GM23338 (cell line): ENCODE measurements at regions not wholly inside any gene's neighbourhood (a gene's known extent, or its start where the extent isn't known, plus 50 kb on each side); places are given as distances from the start of the nearest gene placed in this dataset.

Experiments used
- ATAC-seq: fragments of 200-7000 bp; cut with Tn5 transposase; 3 replicates; pipeline ENCODE4 v1.9.1; 2020
- DNase-seq: peaks from one replicate; pipeline ENCODE4 v3.0.0-alpha.2; 2015; ENCODE audit warnings: low spot score
- H2AFZ ChIP-seq: fragments of 200-600 bp; sonication (generic); 2 replicates; pipeline ENCODE4 v1.8.0; 2016; ENCODE audit warnings: antibody characterized with exemption, mild to moderate bottlenecking, moderate library complexity
- H3F3A ChIP-seq: fragments of 200-600 bp; sonication (generic); replicated peaks from 2 replicates; pipeline ENCODE4 v1.8.0; 2017; ENCODE audit warnings: antibody characterized with exemption, mixed run types, low read depth
- H3K27ac ChIP-seq: fragments of 200-600 bp; sonication (generic); 2 replicates; pipeline ENCODE4 v1.6.1; 2016; ENCODE audit warnings: low read depth
- H3K27me3 ChIP-seq: fragments of 200-600 bp; sonication (generic); 2 replicates; pipeline ENCODE4 v1.8.0; 2016; ENCODE audit warnings: mild to moderate bottlenecking, mixed run types, moderate library complexity; ENCODE audit not compliant: insufficient read depth
- H3K36me3 ChIP-seq: fragments of 200-600 bp; sonication (generic); 2 replicates; pipeline ENCODE4 v1.8.0; 2016; ENCODE audit warnings: mild to moderate bottlenecking; ENCODE audit not compliant: insufficient read depth
- H3K4me1 ChIP-seq: fragments of 200-600 bp; sonication (generic); 2 replicates; pipeline ENCODE4 v1.8.0; 2016; ENCODE audit warnings: mild to moderate bottlenecking, moderate library complexity; ENCODE audit not compliant: insufficient read depth
- H3K4me2 ChIP-seq: fragments of 200-600 bp; sonication (generic); 2 replicates; pipeline ENCODE4 v1.7.1; 2017; ENCODE audit warnings: mixed run types
- H3K4me3 ChIP-seq: fragments of 200-600 bp; sonication (generic); 2 replicates; pipeline ENCODE4 v1.6.1; 2016; ENCODE audit warnings: mixed run types
- H3K79me2 ChIP-seq: fragments of 200-600 bp; sonication (generic); replicated peaks from 2 replicates; pipeline ENCODE4 v1.8.0; 2017; ENCODE audit warnings: mild to moderate bottlenecking; ENCODE audit not compliant: insufficient read depth
- H3K9me2 ChIP-seq: fragments of 200-600 bp; sonication (generic); 2 replicates; pipeline ENCODE4 v1.8.0; 2017; ENCODE audit not compliant: insufficient read depth
- H4K20me1 ChIP-seq: fragments of 200-600 bp; sonication (generic); replicated peaks from 2 replicates; pipeline ENCODE4 v1.8.0; 2017; ENCODE audit warnings: mild to moderate bottlenecking; ENCODE audit not compliant: insufficient read depth
- H3K27ac Mint-ChIP-seq: 2 replicates; pipeline ENCODE4 v1.8.0; 2020; ENCODE audit warnings: inconsistent platforms, mild to moderate bottlenecking, moderate library complexity, mixed read lengths
- H3K27me3 Mint-ChIP-seq: 3 replicates; pipeline ENCODE4 v1.8.0; 2022; ENCODE audit warnings: low read depth, mild to moderate bottlenecking, moderate library complexity, mixed read lengths, inconsistent platforms; ENCODE audit not compliant: insufficient read depth, poor library complexity
- H3K36me3 Mint-ChIP-seq: 3 replicates; pipeline ENCODE4 v1.8.0; 2021; ENCODE audit warnings: low read depth, mild to moderate bottlenecking, inconsistent platforms, moderate library complexity, mixed read lengths
- H3K4me1 Mint-ChIP-seq: 3 replicates; pipeline ENCODE4 v1.8.0; 2020; ENCODE audit warnings: mild to moderate bottlenecking, inconsistent platforms, mixed read lengths
- H3K4me3 Mint-ChIP-seq: 3 replicates; pipeline ENCODE4 v1.8.0; 2021; ENCODE audit warnings: moderate library complexity, mild to moderate bottlenecking, inconsistent platforms, mixed read lengths
- H3K9me3 Mint-ChIP-seq: 3 replicates; pipeline ENCODE4 v1.8.0; 2020; ENCODE audit warnings: moderate library complexity, mild to moderate bottlenecking, inconsistent platforms, mixed read lengths
- CREB1 ChIP-seq: fragments of 250-450 bp; sonication (Bioruptor Pico); IDR thresholded peaks from 2 replicates; pipeline ENCODE4 v1.5.0; 2020; ENCODE audit warnings: low read depth, mild to moderate bottlenecking, moderate library complexity
- CTCF ChIP-seq, 2 experiments: fragments of 200-600 bp in 1 of 2; sonication (generic) in 1 of 2; conservative IDR thresholded peaks; 2 replicates each; pipeline versions ENCODE4 v1.5.1 to v1.6.1; 2016 to 2017; ENCODE audit warnings: antibody characterized with exemption in 2 of 2, low read depth in 2 of 2, mild to moderate bottlenecking in 2 of 2, moderate library complexity in 1 of 2
- EZH2 ChIP-seq: fragments of 200-600 bp; sonication (generic); IDR thresholded peaks from one replicate; pipeline ENCODE4 v1.8.0; 2017; ENCODE audit warnings: antibody characterized with exemption, mild to moderate bottlenecking, low read depth; ENCODE audit not compliant: unreplicated experiment
- EZH2phosphoT487 ChIP-seq: fragments of 200-600 bp; sonication (generic); IDR thresholded peaks from one replicate; pipeline ENCODE4 v1.8.1; 2018; ENCODE audit warnings: antibody characterized with exemption; ENCODE audit not compliant: unreplicated experiment
- JUNB ChIP-seq: IDR thresholded peaks from one replicate; pipeline ENCODE4 v1.6.1; 2016; ENCODE audit warnings: antibody characterized with exemption; ENCODE audit not compliant: unreplicated experiment
- POLR2AphosphoS5 ChIP-seq: IDR thresholded peaks from 2 replicates; pipeline ENCODE4 v1.6.1; 2016; ENCODE audit warnings: antibody characterized with exemption, low read depth
- STAT1 ChIP-seq: IDR thresholded peaks from one replicate; pipeline ENCODE4 v1.6.1; 2016; ENCODE audit warnings: antibody characterized with exemption; ENCODE audit not compliant: unreplicated experiment
- ZNF331 ChIP-seq: fragments of 250-450 bp; sonication (Bioruptor Pico); IDR thresholded peaks from 2 replicates; pipeline ENCODE4 v1.5.0; 2020; ENCODE audit warnings: low read depth, mild to moderate bottlenecking, moderate library complexity
- TF ChIP-seq, protein P1 (sequence below): IDR thresholded peaks from 2 replicates; pipeline ENCODE4 v1.6.1; 2016; ENCODE audit warnings: antibody characterized with exemption
- TF ChIP-seq, protein P2 (sequence below): fragments of 250-450 bp; sonication (Bioruptor Pico); IDR thresholded peaks from 2 replicates; pipeline ENCODE4 v1.5.0; 2020; ENCODE audit warnings: mild to moderate bottlenecking, moderate library complexity

DNA sequence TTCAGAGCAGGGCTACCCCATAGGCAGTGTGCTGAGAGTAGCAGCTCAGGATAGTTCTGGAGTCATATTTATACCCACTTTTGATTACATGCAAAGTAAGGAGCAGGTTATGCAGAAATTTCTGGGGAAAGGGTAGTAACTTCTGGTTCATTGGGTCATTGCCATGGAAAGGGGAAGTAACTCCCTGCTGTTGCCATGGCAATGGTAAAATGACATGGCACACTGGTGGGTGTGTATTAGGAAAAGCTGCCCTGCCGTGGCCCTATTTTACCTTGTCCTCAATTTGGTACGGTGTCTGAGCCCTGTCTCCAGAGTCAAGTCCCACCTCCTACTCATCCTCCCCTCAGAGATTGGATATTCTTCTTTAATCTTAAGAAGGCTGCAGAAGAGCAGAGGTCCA lies 526.7 kb upstream of the TYRP1 start (continued):
- TF ChIP-seq, protein P1, sequence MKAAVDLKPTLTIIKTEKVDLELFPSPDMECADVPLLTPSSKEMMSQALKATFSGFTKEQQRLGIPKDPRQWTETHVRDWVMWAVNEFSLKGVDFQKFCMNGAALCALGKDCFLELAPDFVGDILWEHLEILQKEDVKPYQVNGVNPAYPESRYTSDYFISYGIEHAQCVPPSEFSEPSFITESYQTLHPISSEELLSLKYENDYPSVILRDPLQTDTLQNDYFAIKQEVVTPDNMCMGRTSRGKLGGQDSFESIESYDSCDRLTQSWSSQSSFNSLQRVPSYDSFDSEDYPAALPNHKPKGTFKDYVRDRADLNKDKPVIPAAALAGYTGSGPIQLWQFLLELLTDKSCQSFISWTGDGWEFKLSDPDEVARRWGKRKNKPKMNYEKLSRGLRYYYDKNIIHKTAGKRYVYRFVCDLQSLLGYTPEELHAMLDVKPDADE = no peak
- TF ChIP-seq EZH2phosphoT487 = no peak
- TF ChIP-seq JUNB = no peak

- Mint-ChIP-seq H3K4me3 (no peak overlapping the region), H3K36me3 (no peaks in the 10 kb centered on the region), H3K27ac (no peak overlapping the region), H3K9me3 (no peaks in the 10 kb centered on the region), H3K27me3 (peaks cover 6% of the 10 kb centered on the region), H3K4me1 (no peaks in the 10 kb centered on the region)
- no peak overlapping the region for H2AFZ ChIP-seq
- no peak overlapping the region for H3K4me2 ChIP-seq
- ATAC-seq (no peak), DNase-seq (no peak)
- no peak for TF ChIP-seq JUNB
- TF ChIP-seq, protein P1 = no peak
- TF ChIP-seq, protein P2, sequence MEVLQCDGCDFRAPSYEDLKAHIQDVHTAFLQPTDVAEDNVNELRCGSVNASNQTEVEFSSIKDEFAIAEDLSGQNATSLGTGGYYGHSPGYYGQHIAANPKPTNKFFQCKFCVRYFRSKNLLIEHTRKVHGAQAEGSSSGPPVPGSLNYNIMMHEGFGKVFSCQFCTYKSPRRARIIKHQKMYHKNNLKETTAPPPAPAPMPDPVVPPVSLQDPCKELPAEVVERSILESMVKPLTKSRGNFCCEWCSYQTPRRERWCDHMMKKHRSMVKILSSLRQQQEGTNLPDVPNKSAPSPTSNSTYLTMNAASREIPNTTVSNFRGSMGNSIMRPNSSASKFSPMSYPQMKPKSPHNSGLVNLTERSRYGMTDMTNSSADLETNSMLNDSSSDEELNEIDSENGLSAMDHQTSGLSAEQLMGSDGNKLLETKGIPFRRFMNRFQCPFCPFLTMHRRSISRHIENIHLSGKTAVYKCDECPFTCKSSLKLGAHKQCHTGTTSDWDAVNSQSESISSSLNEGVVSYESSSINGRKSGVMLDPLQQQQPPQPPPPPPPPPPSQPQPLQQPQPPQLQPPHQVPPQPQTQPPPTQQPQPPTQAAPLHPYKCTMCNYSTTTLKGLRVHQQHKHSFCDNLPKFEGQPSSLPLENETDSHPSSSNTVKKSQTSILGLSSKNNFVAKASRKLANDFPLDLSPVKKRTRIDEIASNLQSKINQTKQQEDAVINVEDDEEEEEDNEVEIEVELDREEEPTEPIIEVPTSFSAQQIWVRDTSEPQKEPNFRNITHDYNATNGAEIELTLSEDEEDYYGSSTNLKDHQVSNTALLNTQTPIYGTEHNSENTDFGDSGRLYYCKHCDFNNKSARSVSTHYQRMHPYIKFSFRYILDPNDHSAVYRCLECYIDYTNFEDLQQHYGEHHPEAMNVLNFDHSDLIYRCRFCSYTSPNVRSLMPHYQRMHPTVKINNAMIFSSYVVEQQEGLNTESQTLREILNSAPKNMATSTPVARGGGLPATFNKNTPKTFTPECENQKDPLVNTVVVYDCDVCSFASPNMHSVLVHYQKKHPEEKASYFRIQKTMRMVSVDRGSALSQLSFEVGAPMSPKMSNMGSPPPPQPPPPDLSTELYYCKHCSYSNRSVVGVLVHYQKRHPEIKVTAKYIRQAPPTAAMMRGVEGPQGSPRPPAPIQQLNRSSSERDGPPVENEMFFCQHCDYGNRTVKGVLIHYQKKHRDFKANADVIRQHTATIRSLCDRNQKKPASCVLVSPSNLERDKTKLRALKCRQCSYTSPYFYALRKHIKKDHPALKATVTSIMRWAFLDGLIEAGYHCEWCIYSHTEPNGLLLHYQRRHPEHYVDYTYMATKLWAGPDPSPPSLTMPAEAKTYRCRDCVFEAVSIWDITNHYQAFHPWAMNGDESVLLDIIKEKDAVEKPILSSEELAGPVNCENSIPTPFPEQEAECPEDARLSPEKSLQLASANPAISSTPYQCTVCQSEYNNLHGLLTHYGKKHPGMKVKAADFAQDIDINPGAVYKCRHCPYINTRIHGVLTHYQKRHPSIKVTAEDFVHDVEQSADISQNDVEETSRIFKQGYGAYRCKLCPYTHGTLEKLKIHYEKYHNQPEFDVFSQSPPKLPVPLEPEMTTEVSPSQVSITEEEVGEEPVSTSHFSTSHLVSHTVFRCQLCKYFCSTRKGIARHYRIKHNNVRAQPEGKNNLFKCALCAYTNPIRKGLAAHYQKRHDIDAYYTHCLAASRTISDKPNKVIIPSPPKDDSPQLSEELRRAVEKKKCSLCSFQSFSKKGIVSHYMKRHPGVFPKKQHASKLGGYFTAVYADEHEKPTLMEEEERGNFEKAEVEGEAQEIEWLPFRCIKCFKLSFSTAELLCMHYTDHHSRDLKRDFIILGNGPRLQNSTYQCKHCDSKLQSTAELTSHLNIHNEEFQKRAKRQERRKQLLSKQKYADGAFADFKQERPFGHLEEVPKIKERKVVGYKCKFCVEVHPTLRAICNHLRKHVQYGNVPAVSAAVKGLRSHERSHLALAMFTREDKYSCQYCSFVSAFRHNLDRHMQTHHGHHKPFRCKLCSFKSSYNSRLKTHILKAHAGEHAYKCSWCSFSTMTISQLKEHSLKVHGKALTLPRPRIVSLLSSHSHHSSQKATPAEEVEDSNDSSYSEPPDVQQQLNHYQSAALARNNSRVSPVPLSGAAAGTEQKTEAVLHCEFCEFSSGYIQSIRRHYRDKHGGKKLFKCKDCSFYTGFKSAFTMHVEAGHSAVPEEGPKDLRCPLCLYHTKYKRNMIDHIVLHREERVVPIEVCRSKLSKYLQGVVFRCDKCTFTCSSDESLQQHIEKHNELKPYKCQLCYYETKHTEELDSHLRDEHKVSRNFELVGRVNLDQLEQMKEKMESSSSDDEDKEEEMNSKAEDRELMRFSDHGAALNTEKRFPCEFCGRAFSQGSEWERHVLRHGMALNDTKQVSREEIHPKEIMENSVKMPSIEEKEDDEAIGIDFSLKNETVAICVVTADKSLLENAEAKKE = no peak
- no peak for TF ChIP-seq STAT1
- no peak for TF ChIP-seq EZH2
- no peak for TF ChIP-seq CREB1
- no peak for TF ChIP-seq EZH2phosphoT487
- no peak for TF ChIP-seq CTCF (conservative IDR thresholded peaks at IDR 0.05; ENCODE audit: low read depth in 2 of 2)
- TF ChIP-seq ZNF331 (CRISPR knock-in tag) = no peak
- no peak for TF ChIP-seq POLR2AphosphoS5
- H3K9me2 ChIP-seq = peaks cover 16% of the 10 kb centered on the region
- H3K36me3 ChIP-seq = no peaks in the 10 kb centered on the region
- H3K79me2 ChIP-seq = no peaks in the 10 kb centered on the region
- H3K27me3 ChIP-seq = no peaks in the 10 kb centered on the region
- no peak overlapping the region for H3K27ac ChIP-seq
- no peaks in the 10 kb centered on the region for H3F3A ChIP-seq
- no peaks in the 10 kb centered on the region for H4K20me1 ChIP-seq
- H3K4me1 ChIP-seq = no peaks in the 10 kb centered on the region
- H3K4me3 ChIP-seq = no peak overlapping the region
Measured at GRCh38 chr9:12170456-12170855, 522.7 kb upstream of the TYRP1 start.
